ENCODE measurements at regions not wholly inside any gene's neighbourhood (a gene's known extent, or its start where the extent isn't known, plus 50 kb on each side); places are given as distances from the start of the nearest gene placed in this dataset.

DNA sequence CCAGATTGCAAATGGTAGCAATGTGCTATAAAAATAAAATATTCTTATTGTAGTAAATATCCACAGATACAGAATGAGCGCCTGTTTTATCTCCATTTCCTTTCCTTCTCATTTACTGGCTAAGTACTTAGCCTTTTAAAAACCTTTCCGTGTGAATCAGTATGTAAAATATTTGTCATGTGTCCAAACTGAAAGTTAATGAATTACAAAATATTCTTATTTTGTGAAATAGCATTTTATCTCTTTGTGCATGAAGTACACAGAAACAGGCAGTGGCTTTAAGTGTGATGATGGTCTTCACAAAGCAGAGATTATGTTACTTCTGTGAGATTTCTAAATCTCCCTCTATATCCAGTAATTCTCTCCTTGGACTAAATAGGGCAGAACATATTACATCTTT lies 56.7 kb upstream of the KIAA1217 start:
- TF ChIP-seq POLR2A (IDR thresholded peaks at IDR 0.05), result no peak
- TF ChIP-seq, protein P1, sequence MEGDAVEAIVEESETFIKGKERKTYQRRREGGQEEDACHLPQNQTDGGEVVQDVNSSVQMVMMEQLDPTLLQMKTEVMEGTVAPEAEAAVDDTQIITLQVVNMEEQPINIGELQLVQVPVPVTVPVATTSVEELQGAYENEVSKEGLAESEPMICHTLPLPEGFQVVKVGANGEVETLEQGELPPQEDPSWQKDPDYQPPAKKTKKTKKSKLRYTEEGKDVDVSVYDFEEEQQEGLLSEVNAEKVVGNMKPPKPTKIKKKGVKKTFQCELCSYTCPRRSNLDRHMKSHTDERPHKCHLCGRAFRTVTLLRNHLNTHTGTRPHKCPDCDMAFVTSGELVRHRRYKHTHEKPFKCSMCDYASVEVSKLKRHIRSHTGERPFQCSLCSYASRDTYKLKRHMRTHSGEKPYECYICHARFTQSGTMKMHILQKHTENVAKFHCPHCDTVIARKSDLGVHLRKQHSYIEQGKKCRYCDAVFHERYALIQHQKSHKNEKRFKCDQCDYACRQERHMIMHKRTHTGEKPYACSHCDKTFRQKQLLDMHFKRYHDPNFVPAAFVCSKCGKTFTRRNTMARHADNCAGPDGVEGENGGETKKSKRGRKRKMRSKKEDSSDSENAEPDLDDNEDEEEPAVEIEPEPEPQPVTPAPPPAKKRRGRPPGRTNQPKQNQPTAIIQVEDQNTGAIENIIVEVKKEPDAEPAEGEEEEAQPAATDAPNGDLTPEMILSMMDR (IDR thresholded peaks at IDR 0.05), result no peak
- no peak for TF ChIP-seq POLR2AphosphoS5 (IDR thresholded peaks at IDR 0.05)
